ENCODE measurements at regions not wholly inside any gene's neighbourhood (a gene's known extent, or its start where the extent isn't known, plus 50 kb on each side); places are given as distances from the start of the nearest gene placed in this dataset.

DNA sequence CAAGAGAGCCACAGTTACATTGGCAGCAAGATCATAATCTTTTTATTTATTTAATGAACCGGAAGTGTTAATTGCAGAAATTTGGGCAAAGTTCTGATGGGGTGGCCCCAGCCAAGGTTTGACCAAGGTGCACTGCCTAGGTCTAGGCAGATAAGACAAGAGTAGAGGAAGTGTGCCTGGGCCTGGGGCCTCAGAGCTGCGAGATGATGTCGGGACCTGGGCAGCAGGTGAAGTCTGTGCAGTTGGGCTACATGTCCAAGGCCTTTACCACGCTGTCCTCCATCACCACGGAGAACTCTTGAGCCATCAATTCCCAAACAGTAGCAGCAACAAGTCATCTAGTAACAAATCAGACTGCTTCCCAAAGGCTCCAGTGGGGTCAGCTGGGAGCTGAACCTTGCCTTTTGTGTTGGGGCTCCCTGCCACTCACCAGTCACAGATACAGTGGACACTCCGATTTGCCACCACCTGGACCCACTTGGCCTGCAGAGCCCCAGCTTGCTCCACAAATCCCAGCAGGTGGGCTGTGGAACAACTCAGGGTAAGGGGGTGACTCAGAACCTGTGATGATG lies 52.5 kb upstream of the COMTD1 start:
- TF ChIP-seq EZH2 (IDR thresholded peaks at IDR 0.05; ENCODE audit: borderline replicate concordance, low read depth, low read length, severe bottlenecking) = no peak
- TF ChIP-seq, protein P1, sequence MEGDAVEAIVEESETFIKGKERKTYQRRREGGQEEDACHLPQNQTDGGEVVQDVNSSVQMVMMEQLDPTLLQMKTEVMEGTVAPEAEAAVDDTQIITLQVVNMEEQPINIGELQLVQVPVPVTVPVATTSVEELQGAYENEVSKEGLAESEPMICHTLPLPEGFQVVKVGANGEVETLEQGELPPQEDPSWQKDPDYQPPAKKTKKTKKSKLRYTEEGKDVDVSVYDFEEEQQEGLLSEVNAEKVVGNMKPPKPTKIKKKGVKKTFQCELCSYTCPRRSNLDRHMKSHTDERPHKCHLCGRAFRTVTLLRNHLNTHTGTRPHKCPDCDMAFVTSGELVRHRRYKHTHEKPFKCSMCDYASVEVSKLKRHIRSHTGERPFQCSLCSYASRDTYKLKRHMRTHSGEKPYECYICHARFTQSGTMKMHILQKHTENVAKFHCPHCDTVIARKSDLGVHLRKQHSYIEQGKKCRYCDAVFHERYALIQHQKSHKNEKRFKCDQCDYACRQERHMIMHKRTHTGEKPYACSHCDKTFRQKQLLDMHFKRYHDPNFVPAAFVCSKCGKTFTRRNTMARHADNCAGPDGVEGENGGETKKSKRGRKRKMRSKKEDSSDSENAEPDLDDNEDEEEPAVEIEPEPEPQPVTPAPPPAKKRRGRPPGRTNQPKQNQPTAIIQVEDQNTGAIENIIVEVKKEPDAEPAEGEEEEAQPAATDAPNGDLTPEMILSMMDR (IDR thresholded peaks at IDR 0.05; ENCODE audit: borderline replicate concordance, extremely low read depth, low read length, poor library complexity, severe bottlenecking) = no peak

Data from DND-41 (cell line).